SK-N-MC (cell line): ENCODE measurements at regions not wholly inside any gene's neighbourhood (a gene's known extent, or its start where the extent isn't known, plus 50 kb on each side); places are given as distances from the start of the nearest gene placed in this dataset.

ENCODE experiments used
- EZH2 ChIP-seq: fragments of 200-600 bp; sonication (generic); IDR thresholded peaks from one replicate; pipeline ENCODE4 v1.6.1; 2017; ENCODE audit warnings: antibody characterized with exemption
- FOXP2 ChIP-seq: optimal IDR thresholded peaks from 2 replicates; pipeline ENCODE3; 2011; ENCODE audit warnings: mild to moderate bottlenecking, moderate library complexity; ENCODE audit not compliant: insufficient read depth; ENCODE audit errors: extremely low read length, control extremely low read depth
- POLR2AphosphoS5 ChIP-seq: IDR thresholded peaks from 2 replicates; pipeline ENCODE4 v1.6.1; 2012; ENCODE audit warnings: mild to moderate bottlenecking, low read depth, low read length, borderline replicate concordance

DNA sequence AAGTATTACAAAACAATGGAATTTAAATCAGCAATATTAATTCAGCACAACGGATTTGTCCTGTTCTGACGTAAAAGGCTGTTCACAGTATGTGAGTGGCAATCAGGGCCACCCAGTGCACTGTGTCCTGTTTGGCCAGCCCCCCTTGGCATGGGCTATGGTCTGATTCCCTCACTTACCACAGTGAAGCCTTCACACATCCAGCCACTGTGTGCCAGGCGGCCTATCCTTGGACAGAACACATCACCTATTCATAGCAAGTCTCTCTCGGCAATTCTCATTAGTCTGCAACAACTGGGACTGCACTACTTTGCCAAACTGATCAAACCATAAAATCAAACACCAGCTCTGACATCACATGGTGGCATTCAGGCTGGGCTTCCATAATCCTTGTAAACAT lies 221.5 kb upstream of the TSHZ3 start:
- TF ChIP-seq EZH2 (no peak), POLR2AphosphoS5 (no peak), FOXP2 (no peak)
